ENCODE measurements at regions not wholly inside any gene's neighbourhood (a gene's known extent, or its start where the extent isn't known, plus 50 kb on each side); places are given as distances from the start of the nearest gene placed in this dataset.

GRCh38 chr9:95727947-95728520, 147.5 kb upstream of the ERCC6L2 start:
- in situ Hi-C loops (cut with HindIII; ENCODE audit: low sequenced_read_pairs): no loop called here
- no peak overlapping the region for H3K4me3 ChIP-seq (ENCODE audit: low read depth, low read length)
- no peak for DNase-seq (ENCODE audit: low read depth)
- TF ChIP-seq, protein P1, sequence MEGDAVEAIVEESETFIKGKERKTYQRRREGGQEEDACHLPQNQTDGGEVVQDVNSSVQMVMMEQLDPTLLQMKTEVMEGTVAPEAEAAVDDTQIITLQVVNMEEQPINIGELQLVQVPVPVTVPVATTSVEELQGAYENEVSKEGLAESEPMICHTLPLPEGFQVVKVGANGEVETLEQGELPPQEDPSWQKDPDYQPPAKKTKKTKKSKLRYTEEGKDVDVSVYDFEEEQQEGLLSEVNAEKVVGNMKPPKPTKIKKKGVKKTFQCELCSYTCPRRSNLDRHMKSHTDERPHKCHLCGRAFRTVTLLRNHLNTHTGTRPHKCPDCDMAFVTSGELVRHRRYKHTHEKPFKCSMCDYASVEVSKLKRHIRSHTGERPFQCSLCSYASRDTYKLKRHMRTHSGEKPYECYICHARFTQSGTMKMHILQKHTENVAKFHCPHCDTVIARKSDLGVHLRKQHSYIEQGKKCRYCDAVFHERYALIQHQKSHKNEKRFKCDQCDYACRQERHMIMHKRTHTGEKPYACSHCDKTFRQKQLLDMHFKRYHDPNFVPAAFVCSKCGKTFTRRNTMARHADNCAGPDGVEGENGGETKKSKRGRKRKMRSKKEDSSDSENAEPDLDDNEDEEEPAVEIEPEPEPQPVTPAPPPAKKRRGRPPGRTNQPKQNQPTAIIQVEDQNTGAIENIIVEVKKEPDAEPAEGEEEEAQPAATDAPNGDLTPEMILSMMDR (IDR thresholded peaks at IDR 0.05; ENCODE audit: low read depth, low read length, missing control alignments): no peak

- in situ Hi-C loops (cut with HindIII; ENCODE audit: low sequenced_read_pairs): no loop called here
- TF ChIP-seq, protein P1 (IDR thresholded peaks at IDR 0.05; ENCODE audit: low read depth, low read length, missing control alignments): peak; percentile 65
- no peak overlapping the region for H3K4me3 ChIP-seq (ENCODE audit: low read depth, low read length)
- DNase-seq (ENCODE audit: low read depth): peak; percentile 45
Measured at GRCh38 chr9:95726756-95727155, 148.7 kb upstream of the ERCC6L2 start.

DNA sequence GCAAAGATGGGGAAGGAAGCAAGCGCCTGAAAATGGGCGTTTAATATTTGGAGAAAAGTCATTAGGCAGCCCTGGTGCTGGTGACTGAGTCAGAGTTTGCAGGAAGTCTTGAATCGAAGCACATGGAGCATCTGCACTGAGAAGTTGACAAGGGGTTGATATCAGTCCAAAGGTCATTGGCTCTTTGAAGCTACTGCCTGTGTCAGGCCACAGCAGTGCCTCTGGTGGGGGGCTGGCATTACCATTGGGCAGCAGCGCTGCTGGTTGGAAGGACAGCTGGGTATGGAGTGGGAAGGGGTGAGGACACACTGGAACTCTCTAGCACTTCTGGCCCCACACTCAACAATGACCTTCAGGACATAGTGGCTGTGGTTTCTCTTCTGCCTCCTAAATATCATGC, 150.4 kb upstream of the ERCC6L2 start:
- no peak overlapping the region for H3K4me3 ChIP-seq (ENCODE audit: low read depth, low read length)
- in situ Hi-C loops (cut with HindIII; ENCODE audit: low sequenced_read_pairs): no loop called here
- DNase-seq (ENCODE audit: low read depth): no peak
- TF ChIP-seq, protein P1 (IDR thresholded peaks at IDR 0.05; ENCODE audit: low read depth, low read length, missing control alignments): no peak

DNA sequence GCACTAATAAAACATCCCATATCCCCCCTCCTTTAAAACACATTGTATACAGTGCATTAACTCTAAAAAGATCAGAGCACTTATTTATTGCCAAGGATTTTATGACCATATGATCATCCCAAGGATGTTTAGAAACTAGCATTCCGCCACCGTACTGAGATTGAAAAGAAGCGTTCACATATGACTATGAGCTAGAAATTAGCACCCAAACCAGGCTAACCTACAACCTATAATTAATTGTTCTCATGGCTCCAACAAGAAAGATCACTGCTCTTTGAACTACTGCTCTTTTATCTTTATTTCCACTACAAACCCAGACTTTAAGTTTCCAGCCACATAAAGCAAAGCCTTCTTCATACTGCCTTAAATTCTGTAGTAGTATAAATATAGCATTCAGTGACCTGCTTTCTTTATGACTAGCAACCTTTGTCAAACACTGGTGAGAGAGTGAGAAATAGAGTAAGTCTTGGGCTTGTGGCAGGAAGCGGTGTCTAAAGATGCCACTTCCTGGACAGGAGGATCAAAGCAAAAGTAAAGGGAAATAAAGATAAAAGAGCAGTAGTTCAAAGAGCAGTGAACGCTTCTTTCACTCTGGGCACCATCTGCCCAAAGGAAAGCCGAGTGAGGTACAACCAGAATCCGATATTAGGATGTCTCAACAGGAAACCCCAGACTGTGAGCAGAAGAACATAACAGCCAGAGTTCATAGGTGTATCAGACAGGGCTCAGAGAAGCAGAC, 151.1 kb upstream of the ERCC6L2 start:
- in situ Hi-C loops (cut with HindIII; ENCODE audit: low sequenced_read_pairs): no loop called here
- no peak for DNase-seq (ENCODE audit: low read depth)

DNA sequence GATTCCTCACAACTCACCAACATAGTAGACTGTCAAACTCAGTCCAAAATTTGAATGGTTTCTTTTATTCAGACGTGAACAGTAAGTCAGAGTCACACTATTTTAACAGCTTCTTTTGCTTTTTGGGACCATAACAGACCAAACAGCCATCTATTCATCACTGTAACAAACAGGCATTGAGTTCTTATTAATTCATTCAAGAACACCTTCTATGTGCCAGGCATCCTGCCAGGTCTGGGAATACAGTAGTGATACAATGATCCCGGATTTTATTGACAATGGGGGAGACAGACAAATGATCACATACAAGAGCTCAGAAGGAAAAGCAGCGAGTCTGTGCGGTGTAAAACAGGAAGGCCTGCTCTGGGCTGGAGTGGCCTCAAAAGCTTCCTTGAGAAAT, 153.3 kb upstream of the ERCC6L2 start:
- TF ChIP-seq, protein P1 (IDR thresholded peaks at IDR 0.05; ENCODE audit: low read depth, low read length, missing control alignments): no peak
- in situ Hi-C loops (cut with HindIII; ENCODE audit: low sequenced_read_pairs): no loop called here
- H3K4me3 ChIP-seq (ENCODE audit: low read depth, low read length): no peak overlapping the region
- DNase-seq (ENCODE audit: low read depth): no peak

More for the DNA sequence above, 151.1 kb upstream of the ERCC6L2 start:
- TF ChIP-seq, protein P1 (IDR thresholded peaks at IDR 0.05; ENCODE audit: low read depth, low read length, missing control alignments): no peak
- H3K4me3 ChIP-seq (ENCODE audit: low read depth, low read length): no peak overlapping the region

- in situ Hi-C loops (cut with HindIII; ENCODE audit: low sequenced_read_pairs): no loop called here
- TF ChIP-seq, protein P1 (IDR thresholded peaks at IDR 0.05; ENCODE audit: low read depth, low read length, missing control alignments): no peak
- no peak overlapping the region for H3K4me3 ChIP-seq (ENCODE audit: low read depth, low read length)
- no peak for DNase-seq (ENCODE audit: low read depth)
Measured at GRCh38 chr9:95721061-95721531, 154.4 kb upstream of the ERCC6L2 start.

Measured in astrocyte of the cerebellum (primary cell).